ENCODE measurements at regions not wholly inside any gene's neighbourhood (a gene's known extent, or its start where the extent isn't known, plus 50 kb on each side); places are given as distances from the start of the nearest gene placed in this dataset.

DNA sequence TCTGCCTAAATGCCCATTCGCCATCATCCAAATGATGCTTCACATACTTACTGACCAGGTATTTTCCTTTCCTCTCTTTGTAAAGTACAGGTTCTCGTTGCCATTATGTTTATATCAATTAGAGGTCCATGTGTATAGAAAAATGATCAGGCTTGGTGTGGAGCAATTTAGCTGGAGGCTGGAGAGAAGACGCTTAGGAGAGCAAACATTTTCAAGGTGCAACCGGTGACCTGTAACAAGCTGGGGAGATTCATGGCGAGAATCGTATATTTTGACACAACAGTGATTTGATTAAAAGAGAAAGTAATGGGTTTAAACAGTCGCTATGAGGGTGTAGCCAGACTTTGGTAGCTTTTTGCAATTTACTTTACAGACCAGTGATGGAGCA lies 170.9 kb upstream of the TBCA start:
- H2BK20ac ChIP-seq (ENCODE audit: low read depth, low read length): no peak overlapping the region
- no peak overlapping the region for H3K56ac ChIP-seq (ENCODE audit: extremely low read depth, insufficient read depth, low read length)
- ChIA-PET POLR2A (ENCODE audit: unreplicated experiment) (no interaction called here), CTCF (no interaction called here)
- 67% methylated on average over 2 of the region's 7 CpGs; no CpG with 5 or more reads in 1 of the 2 experiments for WGBS, 2 experiments (ENCODE audit: extremely low coverage in 2 of 2, insufficient read length in 1 of 2)
- dilution Hi-C loops (cut with HindIII; ENCODE audit: low sequenced_read_pairs, unreplicated experiment): no loop called here
- ATAC-seq (ENCODE audit: low read depth): no peak
- no peak overlapping the region for H3K4me2 ChIP-seq (ENCODE audit: low read depth, low read length)
- no peak overlapping the region for H4K91ac ChIP-seq (ENCODE audit: insufficient read depth, low read depth, low read length)
- H3K4me3 ChIP-seq (ENCODE audit: insufficient read depth, low read depth, low read length): no peak overlapping the region
- H2BK15ac ChIP-seq (ENCODE audit: low read depth, low read length): no peak overlapping the region
- H3K9me3 ChIP-seq (ENCODE audit: control insufficient read depth, insufficient read depth, low read length): no peaks in the 10 kb centered on the region
- H2BK5ac ChIP-seq (ENCODE audit: low read depth, low read length, poor library complexity, severe bottlenecking): no peak overlapping the region
- H3K9me1 ChIP-seq (ENCODE audit: insufficient read depth, low read length): no peaks in the 10 kb centered on the region
- no peaks in the 10 kb centered on the region for H3K36me3 ChIP-seq (ENCODE audit: control insufficient read depth, insufficient read depth, low read length)
- H4K8ac ChIP-seq (ENCODE audit: low read depth in 2 of 2, low read length in 2 of 2): no peak overlapping the region
- H3K79me1 ChIP-seq (ENCODE audit: low read depth in 1 of 2, low read length in 2 of 2): no peaks in the 10 kb centered on the region
- H3K27ac ChIP-seq (ENCODE audit: insufficient read depth, low read length): no peak overlapping the region
- no peaks in the 10 kb centered on the region for H4K20me1 ChIP-seq (ENCODE audit: insufficient read depth, low read length)
- no peak overlapping the region for H2AFZ ChIP-seq (replicated peaks; ENCODE audit: low read length, poor library complexity)
- H2AK5ac ChIP-seq (ENCODE audit: low read depth, low read length): no peak overlapping the region
- no peak overlapping the region for H2BK120ac ChIP-seq (ENCODE audit: low read depth, low read length)
- H3K14ac ChIP-seq (replicated peaks; ENCODE audit: low read depth, low read length): no peak overlapping the region
- H3K27me3 ChIP-seq (ENCODE audit: control insufficient read depth, insufficient read depth, low read length): peaks cover 24% of the 10 kb centered on the region
- no peak overlapping the region for H3K4ac ChIP-seq (ENCODE audit: low read depth, low read length)
- no peak overlapping the region for H3K23ac ChIP-seq (ENCODE audit: low read depth, low read length)
- H4K5ac ChIP-seq (ENCODE audit: low read depth, low read length): no peak overlapping the region
- no peak overlapping the region for H3K9ac ChIP-seq (ENCODE audit: low read depth, low read length)
- no peaks in the 10 kb centered on the region for H3K4me1 ChIP-seq (ENCODE audit: control insufficient read depth, insufficient read depth, low read length)
- no peak overlapping the region for H3K18ac ChIP-seq (ENCODE audit: low read depth, low read length)
- in situ Hi-C loops (cut with MboI; ENCODE audit: low sequenced_read_pairs): no loop called here
- no peak for DNase-seq
- intact Hi-C loops (cut with micrococcal nuclease): no loop called here
- no TSS peak for BruUV-seq (replicated peaks)
- TF ChIP-seq MXI1 (IDR thresholded peaks at IDR 0.05; ENCODE audit: borderline replicate concordance, low read depth, low read length): no peak
- TF ChIP-seq RCOR1 (IDR thresholded peaks at IDR 0.05; ENCODE audit: insufficient replicate concordance, low read length): no peak
- TF ChIP-seq, protein P1, sequence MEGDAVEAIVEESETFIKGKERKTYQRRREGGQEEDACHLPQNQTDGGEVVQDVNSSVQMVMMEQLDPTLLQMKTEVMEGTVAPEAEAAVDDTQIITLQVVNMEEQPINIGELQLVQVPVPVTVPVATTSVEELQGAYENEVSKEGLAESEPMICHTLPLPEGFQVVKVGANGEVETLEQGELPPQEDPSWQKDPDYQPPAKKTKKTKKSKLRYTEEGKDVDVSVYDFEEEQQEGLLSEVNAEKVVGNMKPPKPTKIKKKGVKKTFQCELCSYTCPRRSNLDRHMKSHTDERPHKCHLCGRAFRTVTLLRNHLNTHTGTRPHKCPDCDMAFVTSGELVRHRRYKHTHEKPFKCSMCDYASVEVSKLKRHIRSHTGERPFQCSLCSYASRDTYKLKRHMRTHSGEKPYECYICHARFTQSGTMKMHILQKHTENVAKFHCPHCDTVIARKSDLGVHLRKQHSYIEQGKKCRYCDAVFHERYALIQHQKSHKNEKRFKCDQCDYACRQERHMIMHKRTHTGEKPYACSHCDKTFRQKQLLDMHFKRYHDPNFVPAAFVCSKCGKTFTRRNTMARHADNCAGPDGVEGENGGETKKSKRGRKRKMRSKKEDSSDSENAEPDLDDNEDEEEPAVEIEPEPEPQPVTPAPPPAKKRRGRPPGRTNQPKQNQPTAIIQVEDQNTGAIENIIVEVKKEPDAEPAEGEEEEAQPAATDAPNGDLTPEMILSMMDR (conservative IDR thresholded peaks at IDR 0.05; ENCODE audit: low read depth, low read length): no peak
- no peak for TF ChIP-seq RFX5 (IDR thresholded peaks at IDR 0.05; ENCODE audit: low read depth, low read length)
- TF ChIP-seq BHLHE40 (IDR thresholded peaks at IDR 0.05; ENCODE audit: low read depth, low read length): no peak
- TF ChIP-seq SMC3 (IDR thresholded peaks at IDR 0.05; ENCODE audit: low read depth, low read length): no peak
- no peak for TF ChIP-seq CHD1 (IDR thresholded peaks at IDR 0.05; ENCODE audit: low read depth, low read length)
- no peak for TF ChIP-seq MAZ (IDR thresholded peaks at IDR 0.05; ENCODE audit: borderline replicate concordance, low read depth, low read length)
- TF ChIP-seq CEBPB (IDR thresholded peaks at IDR 0.05; ENCODE audit: low read depth, low read length): no peak
- TF ChIP-seq, protein P2, sequence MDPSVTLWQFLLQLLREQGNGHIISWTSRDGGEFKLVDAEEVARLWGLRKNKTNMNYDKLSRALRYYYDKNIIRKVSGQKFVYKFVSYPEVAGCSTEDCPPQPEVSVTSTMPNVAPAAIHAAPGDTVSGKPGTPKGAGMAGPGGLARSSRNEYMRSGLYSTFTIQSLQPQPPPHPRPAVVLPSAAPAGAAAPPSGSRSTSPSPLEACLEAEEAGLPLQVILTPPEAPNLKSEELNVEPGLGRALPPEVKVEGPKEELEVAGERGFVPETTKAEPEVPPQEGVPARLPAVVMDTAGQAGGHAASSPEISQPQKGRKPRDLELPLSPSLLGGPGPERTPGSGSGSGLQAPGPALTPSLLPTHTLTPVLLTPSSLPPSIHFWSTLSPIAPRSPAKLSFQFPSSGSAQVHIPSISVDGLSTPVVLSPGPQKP (IDR thresholded peaks at IDR 0.05; ENCODE audit: borderline replicate concordance, low read depth, low read length): no peak
- no peak for TF ChIP-seq POLR2A (IDR thresholded peaks at IDR 0.05; ENCODE audit: low read depth, low read length)
- TF ChIP-seq, protein P3, sequence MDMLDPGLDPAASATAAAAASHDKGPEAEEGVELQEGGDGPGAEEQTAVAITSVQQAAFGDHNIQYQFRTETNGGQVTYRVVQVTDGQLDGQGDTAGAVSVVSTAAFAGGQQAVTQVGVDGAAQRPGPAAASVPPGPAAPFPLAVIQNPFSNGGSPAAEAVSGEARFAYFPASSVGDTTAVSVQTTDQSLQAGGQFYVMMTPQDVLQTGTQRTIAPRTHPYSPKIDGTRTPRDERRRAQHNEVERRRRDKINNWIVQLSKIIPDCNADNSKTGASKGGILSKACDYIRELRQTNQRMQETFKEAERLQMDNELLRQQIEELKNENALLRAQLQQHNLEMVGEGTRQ (IDR thresholded peaks at IDR 0.05; ENCODE audit: low read depth, low read length): no peak
- TF ChIP-seq NFE2L2 (IDR thresholded peaks at IDR 0.05; ENCODE audit: low read depth, low read length): no peak
- no peak for TF ChIP-seq RAD21 (IDR thresholded peaks at IDR 0.05; ENCODE audit: low read length)
- no peak overlapping the region for H2AK9ac ChIP-seq (replicated peaks; ENCODE audit: low read depth, low read length, poor library complexity)

All from IMR-90 (cell line).